ENCODE measurements at regions not wholly inside any gene's neighbourhood (a gene's known extent, or its start where the extent isn't known, plus 50 kb on each side); places are given as distances from the start of the nearest gene placed in this dataset.

GRCh38 chr2:194946826-194947225 lies 710.2 kb upstream of the SLC39A10 start:
- intact Hi-C loops (cut with DNase I) = no loop called here
- 87 to 88% methylated on average over 1 of the region's 1 CpG for WGBS, 2 donors

GRCh38 chr2:194938066-194938465 lies 719.0 kb upstream of the SLC39A10 start:
- DNase-seq = no peak
- intact Hi-C loops (cut with DNase I) = no loop called here
- peaks cover 0 to 3% (median 0%) of the 10 kb centered on the region in 4 donors for H3K9me3 ChIP-seq
- H3K27me3 ChIP-seq = no peaks in the 10 kb centered on the region
- no peak overlapping the region for H3K27ac ChIP-seq
- no peaks in the 10 kb centered on the region for H3K4me1 ChIP-seq
- H3K36me3 ChIP-seq = no peaks in the 10 kb centered on the region
- TF ChIP-seq EP300 (IDR thresholded peaks at IDR 0.05) = no peak
- TF ChIP-seq POLR2A (IDR thresholded peaks at IDR 0.05) = no peak
- TF ChIP-seq POLR2AphosphoS5 (IDR thresholded peaks at IDR 0.05) = no peak
- TF ChIP-seq, protein P1, sequence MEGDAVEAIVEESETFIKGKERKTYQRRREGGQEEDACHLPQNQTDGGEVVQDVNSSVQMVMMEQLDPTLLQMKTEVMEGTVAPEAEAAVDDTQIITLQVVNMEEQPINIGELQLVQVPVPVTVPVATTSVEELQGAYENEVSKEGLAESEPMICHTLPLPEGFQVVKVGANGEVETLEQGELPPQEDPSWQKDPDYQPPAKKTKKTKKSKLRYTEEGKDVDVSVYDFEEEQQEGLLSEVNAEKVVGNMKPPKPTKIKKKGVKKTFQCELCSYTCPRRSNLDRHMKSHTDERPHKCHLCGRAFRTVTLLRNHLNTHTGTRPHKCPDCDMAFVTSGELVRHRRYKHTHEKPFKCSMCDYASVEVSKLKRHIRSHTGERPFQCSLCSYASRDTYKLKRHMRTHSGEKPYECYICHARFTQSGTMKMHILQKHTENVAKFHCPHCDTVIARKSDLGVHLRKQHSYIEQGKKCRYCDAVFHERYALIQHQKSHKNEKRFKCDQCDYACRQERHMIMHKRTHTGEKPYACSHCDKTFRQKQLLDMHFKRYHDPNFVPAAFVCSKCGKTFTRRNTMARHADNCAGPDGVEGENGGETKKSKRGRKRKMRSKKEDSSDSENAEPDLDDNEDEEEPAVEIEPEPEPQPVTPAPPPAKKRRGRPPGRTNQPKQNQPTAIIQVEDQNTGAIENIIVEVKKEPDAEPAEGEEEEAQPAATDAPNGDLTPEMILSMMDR (IDR thresholded peaks at IDR 0.05) = no peak
- H3K4me3 ChIP-seq = no peak overlapping the region
- 53 to 79% methylated on average over 2 of the region's 2 CpGs for WGBS, 2 donors

More at GRCh38 chr2:194946826-194947225, 710.2 kb upstream of the SLC39A10 start:
- H3K4me1 ChIP-seq = no peaks in the 10 kb centered on the region
- no peak overlapping the region for H3K27ac ChIP-seq
- no peak for TF ChIP-seq EP300 (IDR thresholded peaks at IDR 0.05)
- no peak for TF ChIP-seq POLR2AphosphoS5 (IDR thresholded peaks at IDR 0.05)
- TF ChIP-seq, protein P1 (IDR thresholded peaks at IDR 0.05) = no peak
- no peak for TF ChIP-seq POLR2A (IDR thresholded peaks at IDR 0.05)
- H3K36me3 ChIP-seq = no peaks in the 10 kb centered on the region
- no peak for DNase-seq
- H3K9me3 ChIP-seq = no peaks in the 10 kb centered on the region
- H3K4me3 ChIP-seq = no peak overlapping the region
- H3K27me3 ChIP-seq = no peaks in the 10 kb centered on the region

GRCh38 chr2:194927489-194927888 lies 729.5 kb upstream of the SLC39A10 start:
- no peak overlapping the region for H3K27ac ChIP-seq
- H3K4me1 ChIP-seq = no peaks in the 10 kb centered on the region
- H3K4me3 ChIP-seq = no peak overlapping the region
- DNase-seq = no peak
- WGBS, 2 donors = 87 to 90% methylated on average over 7 of the region's 7 CpGs
- intact Hi-C loops (cut with DNase I) = no loop called here
- TF ChIP-seq EP300 (IDR thresholded peaks at IDR 0.05) = no peak
- TF ChIP-seq, protein P1 (IDR thresholded peaks at IDR 0.05) = no peak
- no peak for TF ChIP-seq POLR2AphosphoS5 (IDR thresholded peaks at IDR 0.05)
- TF ChIP-seq POLR2A (IDR thresholded peaks at IDR 0.05) = no peak
- no peaks in the 10 kb centered on the region for H3K36me3 ChIP-seq
- no peaks in the 10 kb centered on the region for H3K9me3 ChIP-seq
- H3K27me3 ChIP-seq = no peaks in the 10 kb centered on the region

DNA sequence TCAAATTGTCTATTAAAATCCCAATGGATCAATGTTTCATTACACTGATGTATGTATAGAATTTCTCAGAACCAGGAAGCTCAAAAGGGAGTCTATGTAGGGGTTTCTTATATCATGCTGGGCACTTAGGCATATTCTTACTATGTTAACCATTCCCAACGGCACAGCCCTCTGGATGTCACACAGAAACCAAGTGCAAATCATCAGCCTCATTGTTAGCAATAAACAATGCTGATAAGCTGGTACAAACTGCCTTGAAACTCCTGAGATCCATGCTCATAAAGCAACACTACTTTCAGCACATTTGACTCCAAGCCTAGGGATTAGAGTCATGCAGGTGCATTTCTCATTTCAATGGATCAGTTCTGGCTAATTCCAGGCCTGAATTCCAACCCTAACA lies 730.2 kb upstream of the SLC39A10 start:
- intact Hi-C loops (cut with DNase I) = no loop called here
- Histone ChIP-seq H3K27me3 (no peaks in the 10 kb centered on the region), H3K9me3 (no peaks in the 10 kb centered on the region), H3K27ac (no peak overlapping the region), H3K4me1 (no peaks in the 10 kb centered on the region), H3K36me3 (no peaks in the 10 kb centered on the region), H3K4me3 (no peak overlapping the region)
- WGBS, 2 donors = 33 to 43% methylated on average over 1 of the region's 1 CpG
- no peak for TF ChIP-seq POLR2A (IDR thresholded peaks at IDR 0.05)
- no peak for TF ChIP-seq POLR2AphosphoS5 (IDR thresholded peaks at IDR 0.05)
- TF ChIP-seq, protein P1 (IDR thresholded peaks at IDR 0.05) = no peak
- no peak for TF ChIP-seq EP300 (IDR thresholded peaks at IDR 0.05)
- DNase-seq = no peak

GRCh38 chr2:194925742-194926141 lies 731.3 kb upstream of the SLC39A10 start:
- H3K27me3 ChIP-seq = no peaks in the 10 kb centered on the region
- no peak for DNase-seq
- no peaks in the 10 kb centered on the region for H3K36me3 ChIP-seq
- no peak overlapping the region for H3K4me3 ChIP-seq
- no peaks in the 10 kb centered on the region for H3K9me3 ChIP-seq
- 80 to 84% methylated on average over 4 of the region's 4 CpGs for WGBS, 2 donors
- TF ChIP-seq POLR2AphosphoS5 (IDR thresholded peaks at IDR 0.05) (no peak), EP300 (IDR thresholded peaks at IDR 0.05) (no peak), POLR2A (IDR thresholded peaks at IDR 0.05) (no peak)
- TF ChIP-seq, protein P1 (IDR thresholded peaks at IDR 0.05) = no peak
- no peaks in the 10 kb centered on the region for H3K4me1 ChIP-seq
- intact Hi-C loops (cut with DNase I) = no loop called here
- H3K27ac ChIP-seq = no peak overlapping the region

All from sigmoid colon (tissue), 6 donors.